ENCODE measurements at regions not wholly inside any gene's neighbourhood (a gene's known extent, or its start where the extent isn't known, plus 50 kb on each side); places are given as distances from the start of the nearest gene placed in this dataset.
"Not testable (repeated sequence)": the region's sequence is repeated elsewhere in the genome, so short reads cannot be mapped to it uniquely, and the experiment has no call there.

- TF ChIP-seq CTCF (IDR thresholded peaks at IDR 0.05; ENCODE audit: low read depth, low read length, missing control alignments): no peak
- no peak overlapping the region for H3K4me3 ChIP-seq (ENCODE audit: low read depth, low read length)
- no peak for DNase-seq (ENCODE audit: low read depth)
These were observed 229.5 kb downstream of the GATA3 start for GRCh38 chr10:8283986-8284385.

- H3K4me3 ChIP-seq (ENCODE audit: low read depth, low read length); DNase-seq (ENCODE audit: low read depth): not testable (repeated sequence)
These were observed 231.5 kb downstream of the GATA3 start for GRCh38 chr10:8285970-8286369.

GRCh38 chr10:8288600-8288999 is 234.1 kb downstream of the GATA3 start:
- H3K4me3 ChIP-seq (ENCODE audit: low read depth, low read length): no peak overlapping the region
- TF ChIP-seq CTCF (IDR thresholded peaks at IDR 0.05; ENCODE audit: low read depth, low read length, missing control alignments): no peak
- DNase-seq (ENCODE audit: low read depth): no peak

GRCh38 chr10:8289186-8289924 is 234.9 kb downstream of the GATA3 start:
- no peak for TF ChIP-seq CTCF (IDR thresholded peaks at IDR 0.05; ENCODE audit: low read depth, low read length, missing control alignments)
- no peak overlapping the region for H3K4me3 ChIP-seq (ENCODE audit: low read depth, low read length)
- DNase-seq (ENCODE audit: low read depth): no peak

- H3K4me3 ChIP-seq (ENCODE audit: low read depth, low read length): no peak overlapping the region
- DNase-seq (ENCODE audit: low read depth): no peak
- no peak for TF ChIP-seq CTCF (IDR thresholded peaks at IDR 0.05; ENCODE audit: low read depth, low read length, missing control alignments)
These were observed 240.3 kb downstream of the GATA3 start for GRCh38 chr10:8294779-8295178.

GRCh38 chr10:8295311-8295710 is 240.8 kb downstream of the GATA3 start:
- DNase-seq (ENCODE audit: low read depth): no peak
- no peak for TF ChIP-seq CTCF (IDR thresholded peaks at IDR 0.05; ENCODE audit: low read depth, low read length, missing control alignments)
- H3K4me3 ChIP-seq (ENCODE audit: low read depth, low read length): no peak overlapping the region

- no peak for TF ChIP-seq CTCF (IDR thresholded peaks at IDR 0.05; ENCODE audit: low read depth, low read length, missing control alignments)
- no peak overlapping the region for H3K4me3 ChIP-seq (ENCODE audit: low read depth, low read length)
- no peak for DNase-seq (ENCODE audit: low read depth)
These were observed 241.7 kb downstream of the GATA3 start for GRCh38 chr10:8296090-8296733.
